ENCODE measurements at regions not wholly inside any gene's neighbourhood (a gene's known extent, or its start where the extent isn't known, plus 50 kb on each side); places are given as distances from the start of the nearest gene placed in this dataset.

GRCh38 chr4:4935974-4936373 lies 76.5 kb downstream of the MSX1 start:
- Histone ChIP-seq H4K20me1 (ENCODE audit: insufficient read depth) (no peaks in the 10 kb centered on the region), H3K9me2 (ENCODE audit: insufficient read depth) (no peaks in the 10 kb centered on the region), H3K4me1 (ENCODE audit: insufficient read depth) (no peaks in the 10 kb centered on the region), H3K4me2 (ENCODE audit: unreplicated experiment) (no peak overlapping the region), H3K9me3 (ENCODE audit: low read depth) (no peaks in the 10 kb centered on the region), H3K36me3 (ENCODE audit: low read depth) (no peaks in the 10 kb centered on the region), H3K27ac (no peak overlapping the region), H2AFZ (no peak overlapping the region), H3F3A (ENCODE audit: insufficient read depth) (no peaks in the 10 kb centered on the region), H3K79me2 (ENCODE audit: insufficient read depth) (no peaks in the 10 kb centered on the region), H3K9ac (no peak overlapping the region), H3K27me3 (replicated peaks; ENCODE audit: insufficient read depth) (peaks cover 4% of the 10 kb centered on the region), H3K4me3 (no peak overlapping the region)
- TF ChIP-seq EZH2 (IDR thresholded peaks at IDR 0.05; ENCODE audit: insufficient read depth, poor library complexity, severe bottlenecking) (no peak), EZH2phosphoT487 (IDR thresholded peaks at IDR 0.05; ENCODE audit: insufficient read depth, low read depth) (no peak)
- WGBS, 2 experiments (ENCODE audit: low coverage in 1 of 2, low lambda C conversion rate in 2 of 2, missing lambda C conversion rate in 2 of 2): 64 to 68% methylated on average over 8 of the region's 8 CpGs
- no peak for DNase-seq
- in situ Hi-C loops (cut with MboI): no loop called here

GRCh38 chr4:4937926-4938325 lies 78.5 kb downstream of the MSX1 start:
- no peaks in the 10 kb centered on the region for H3K9me2 ChIP-seq (ENCODE audit: insufficient read depth)
- in situ Hi-C loops (cut with MboI): no loop called here
- no peaks in the 10 kb centered on the region for H3K79me2 ChIP-seq (ENCODE audit: insufficient read depth)
- H4K20me1 ChIP-seq (ENCODE audit: insufficient read depth): no peaks in the 10 kb centered on the region
- H3F3A ChIP-seq (ENCODE audit: insufficient read depth): no peaks in the 10 kb centered on the region
- H3K4me2 ChIP-seq (ENCODE audit: unreplicated experiment): no peak overlapping the region
- H3K27me3 ChIP-seq (replicated peaks; ENCODE audit: insufficient read depth): peaks cover 4% of the 10 kb centered on the region
- no peaks in the 10 kb centered on the region for H3K9me3 ChIP-seq (ENCODE audit: low read depth)
- H3K4me1 ChIP-seq (ENCODE audit: insufficient read depth): no peaks in the 10 kb centered on the region
- H3K4me3 ChIP-seq: no peak overlapping the region
- DNase-seq: no peak
- no peak overlapping the region for H2AFZ ChIP-seq
- H3K9ac ChIP-seq: no peak overlapping the region
- 58 to 61% methylated on average over 6 of the region's 6 CpGs for WGBS, 2 experiments (ENCODE audit: low coverage in 1 of 2, low lambda C conversion rate in 2 of 2, missing lambda C conversion rate in 2 of 2)
- no peak overlapping the region for H3K27ac ChIP-seq
- H3K36me3 ChIP-seq (ENCODE audit: low read depth): no peaks in the 10 kb centered on the region
- TF ChIP-seq EZH2phosphoT487 (IDR thresholded peaks at IDR 0.05; ENCODE audit: insufficient read depth, low read depth): no peak
- no peak for TF ChIP-seq EZH2 (IDR thresholded peaks at IDR 0.05; ENCODE audit: insufficient read depth, poor library complexity, severe bottlenecking)

GRCh38 chr4:4941751-4942150 lies 77.5 kb downstream of the CYTL1 start:
- H3K79me2 ChIP-seq (ENCODE audit: insufficient read depth): no peaks in the 10 kb centered on the region
- H3K4me2 ChIP-seq (ENCODE audit: unreplicated experiment): no peak overlapping the region
- H4K20me1 ChIP-seq (ENCODE audit: insufficient read depth): no peaks in the 10 kb centered on the region
- H3K4me1 ChIP-seq (ENCODE audit: insufficient read depth): peaks cover 8% of the 10 kb centered on the region; the same call in 1 of the 2 replicates
- H3K36me3 ChIP-seq (ENCODE audit: low read depth): no peaks in the 10 kb centered on the region
- WGBS, 2 experiments (ENCODE audit: low coverage in 1 of 2, low lambda C conversion rate in 2 of 2, missing lambda C conversion rate in 2 of 2): 91 to 95% methylated on average over 1 of the region's 1 CpG
- no peak for TF ChIP-seq EZH2phosphoT487 (IDR thresholded peaks at IDR 0.05; ENCODE audit: insufficient read depth, low read depth)
- H3K9me2 ChIP-seq (ENCODE audit: insufficient read depth): no peaks in the 10 kb centered on the region
- in situ Hi-C loops (cut with MboI): no loop called here
- H3K9ac ChIP-seq: no peak overlapping the region
- no peaks in the 10 kb centered on the region; the same call in none of the 2 replicates for H3K27me3 ChIP-seq (replicated peaks; ENCODE audit: insufficient read depth)
- H3K27ac ChIP-seq: no peak overlapping the region
- H3K4me3 ChIP-seq: no peak overlapping the region
- H3F3A ChIP-seq (ENCODE audit: insufficient read depth): no peaks in the 10 kb centered on the region
- no peak for DNase-seq
- H3K9me3 ChIP-seq (ENCODE audit: low read depth): no peaks in the 10 kb centered on the region
- no peak overlapping the region for H2AFZ ChIP-seq

- H2AFZ ChIP-seq: no peak overlapping the region
- no peaks in the 10 kb centered on the region for H3K9me2 ChIP-seq (ENCODE audit: insufficient read depth)
- TF ChIP-seq EZH2 (IDR thresholded peaks at IDR 0.05; ENCODE audit: insufficient read depth, poor library complexity, severe bottlenecking) (no peak), EZH2phosphoT487 (IDR thresholded peaks at IDR 0.05; ENCODE audit: insufficient read depth, low read depth) (no peak)
- no peak overlapping the region for H3K9ac ChIP-seq
- H4K20me1 ChIP-seq (ENCODE audit: insufficient read depth): no peaks in the 10 kb centered on the region
- in situ Hi-C loops (cut with MboI): no loop called here
- H3K27ac ChIP-seq: no peak overlapping the region
- peaks cover 8% of the 10 kb centered on the region; the same call in 1 of the 2 replicates for H3K4me1 ChIP-seq (ENCODE audit: insufficient read depth)
- H3K36me3 ChIP-seq (ENCODE audit: low read depth): no peaks in the 10 kb centered on the region
- no peaks in the 10 kb centered on the region; the same call in none of the 2 replicates for H3K27me3 ChIP-seq (replicated peaks; ENCODE audit: insufficient read depth)
- WGBS, 2 experiments (ENCODE audit: low coverage in 1 of 2, low lambda C conversion rate in 2 of 2, missing lambda C conversion rate in 2 of 2): 63 to 74% methylated on average over 3 of the region's 3 CpGs
- no peak overlapping the region for H3K4me3 ChIP-seq
- H3K4me2 ChIP-seq (ENCODE audit: unreplicated experiment): no peak overlapping the region
- H3K79me2 ChIP-seq (ENCODE audit: insufficient read depth): no peaks in the 10 kb centered on the region
- no peaks in the 10 kb centered on the region for H3K9me3 ChIP-seq (ENCODE audit: low read depth)
- no peak for DNase-seq
- H3F3A ChIP-seq (ENCODE audit: insufficient read depth): no peaks in the 10 kb centered on the region
Measured at GRCh38 chr4:4942658-4943057, 76.6 kb downstream of the CYTL1 start.

- Histone ChIP-seq H3F3A (ENCODE audit: insufficient read depth) (no peaks in the 10 kb centered on the region), H3K79me2 (ENCODE audit: insufficient read depth) (no peaks in the 10 kb centered on the region), H3K9me3 (ENCODE audit: low read depth) (no peaks in the 10 kb centered on the region), H3K4me1 (ENCODE audit: insufficient read depth) (peaks cover 8% of the 10 kb centered on the region; the same call in 1 of the 2 replicates), H3K9ac (no peak overlapping the region), H3K27me3 (replicated peaks; ENCODE audit: insufficient read depth) (no peaks in the 10 kb centered on the region; the same call in none of the 2 replicates), H3K27ac (no peak overlapping the region), H3K4me3 (no peak overlapping the region), H3K4me2 (ENCODE audit: unreplicated experiment) (no peak overlapping the region), H3K9me2 (ENCODE audit: insufficient read depth) (no peaks in the 10 kb centered on the region), H3K36me3 (ENCODE audit: low read depth) (no peaks in the 10 kb centered on the region), H4K20me1 (ENCODE audit: insufficient read depth) (no peaks in the 10 kb centered on the region), H2AFZ (no peak overlapping the region)
- WGBS, 2 experiments (ENCODE audit: low coverage in 1 of 2, low lambda C conversion rate in 2 of 2, missing lambda C conversion rate in 2 of 2): 63 to 77% methylated on average over 3 of the region's 3 CpGs
- DNase-seq: no peak
- TF ChIP-seq EZH2phosphoT487 (IDR thresholded peaks at IDR 0.05; ENCODE audit: insufficient read depth, low read depth) (no peak), EZH2 (IDR thresholded peaks at IDR 0.05; ENCODE audit: insufficient read depth, poor library complexity, severe bottlenecking) (no peak)
- in situ Hi-C loops (cut with MboI): no loop called here
Measured at GRCh38 chr4:4945021-4945420, 74.2 kb downstream of the CYTL1 start.
